ENCODE measurements at regions not wholly inside any gene's neighbourhood (a gene's known extent, or its start where the extent isn't known, plus 50 kb on each side); places are given as distances from the start of the nearest gene placed in this dataset.

- no peaks in the 10 kb centered on the region for H3K27me3 ChIP-seq (ENCODE audit: control insufficient read depth, insufficient read depth, low read length)
- no peaks in the 10 kb centered on the region for H3K4me1 ChIP-seq (ENCODE audit: control insufficient read depth, insufficient read depth, low read length)
- no peak overlapping the region for H3K27ac ChIP-seq (ENCODE audit: low read depth, low read length)
- no peak overlapping the region for H3K9ac ChIP-seq (ENCODE audit: low read length)
- H3K36me3 ChIP-seq (ENCODE audit: control insufficient read depth, insufficient read depth, low read length) = no peaks in the 10 kb centered on the region
- no peaks in the 10 kb centered on the region for H3K9me3 ChIP-seq (ENCODE audit: control insufficient read depth, insufficient read depth, low read depth, low read length)
- H3K4me3 ChIP-seq (ENCODE audit: low read depth, low read length) = no peak overlapping the region
Observed at GRCh38 chr9:108569624-108570023, 286.2 kb downstream of the ACTL7B start.

- H3K36me3 ChIP-seq (ENCODE audit: control insufficient read depth, insufficient read depth, low read length) = no peaks in the 10 kb centered on the region
- H3K9ac ChIP-seq (ENCODE audit: low read length) = no peak overlapping the region
- H3K4me1 ChIP-seq (ENCODE audit: control insufficient read depth, insufficient read depth, low read length) = no peaks in the 10 kb centered on the region
- H3K9me3 ChIP-seq (ENCODE audit: control insufficient read depth, insufficient read depth, low read depth, low read length) = no peaks in the 10 kb centered on the region
- no peak overlapping the region for H3K4me3 ChIP-seq (ENCODE audit: low read depth, low read length)
- no peaks in the 10 kb centered on the region for H3K27me3 ChIP-seq (ENCODE audit: control insufficient read depth, insufficient read depth, low read length)
- H3K27ac ChIP-seq (ENCODE audit: low read depth, low read length) = no peak overlapping the region
Observed at GRCh38 chr9:108568093-108568492, 287.7 kb downstream of the ACTL7B start.

GRCh38 chr9:108567571-108567970 is 288.2 kb downstream of the ACTL7B start:
- H3K27ac ChIP-seq (ENCODE audit: low read depth, low read length) = no peak overlapping the region

GRCh38 chr9:108565651-108566378 is 290.0 kb downstream of the ACTL7B start:
- no peaks in the 10 kb centered on the region for H3K4me1 ChIP-seq (ENCODE audit: control insufficient read depth, insufficient read depth, low read length)
- H3K27ac ChIP-seq (ENCODE audit: low read depth, low read length) = no peak overlapping the region
- no peaks in the 10 kb centered on the region for H3K27me3 ChIP-seq (ENCODE audit: control insufficient read depth, insufficient read depth, low read length)
- no peak overlapping the region for H3K4me3 ChIP-seq (ENCODE audit: low read depth, low read length)
- no peak overlapping the region for H3K9ac ChIP-seq (ENCODE audit: low read length)
- no peaks in the 10 kb centered on the region for H3K36me3 ChIP-seq (ENCODE audit: control insufficient read depth, insufficient read depth, low read length)
- no peaks in the 10 kb centered on the region for H3K9me3 ChIP-seq (ENCODE audit: control insufficient read depth, insufficient read depth, low read depth, low read length)

More at GRCh38 chr9:108567571-108567970, 288.2 kb downstream of the ACTL7B start:
- Histone ChIP-seq H3K9ac (ENCODE audit: low read length) (no peak overlapping the region), H3K4me1 (ENCODE audit: control insufficient read depth, insufficient read depth, low read length) (no peaks in the 10 kb centered on the region), H3K4me3 (ENCODE audit: low read depth, low read length) (no peak overlapping the region), H3K9me3 (ENCODE audit: control insufficient read depth, insufficient read depth, low read depth, low read length) (no peaks in the 10 kb centered on the region), H3K36me3 (ENCODE audit: control insufficient read depth, insufficient read depth, low read length) (no peaks in the 10 kb centered on the region), H3K27me3 (ENCODE audit: control insufficient read depth, insufficient read depth, low read length) (no peaks in the 10 kb centered on the region)

GRCh38 chr9:108562176-108562575 is 293.6 kb downstream of the ACTL7B start:
- Histone ChIP-seq H3K36me3 (ENCODE audit: control insufficient read depth, insufficient read depth, low read length) (no peaks in the 10 kb centered on the region), H3K9me3 (ENCODE audit: control insufficient read depth, insufficient read depth, low read depth, low read length) (no peaks in the 10 kb centered on the region), H3K4me1 (ENCODE audit: control insufficient read depth, insufficient read depth, low read length) (no peaks in the 10 kb centered on the region), H3K4me3 (ENCODE audit: low read depth, low read length) (no peak overlapping the region), H3K27me3 (ENCODE audit: control insufficient read depth, insufficient read depth, low read length) (no peaks in the 10 kb centered on the region), H3K9ac (ENCODE audit: low read length) (no peak overlapping the region), H3K27ac (ENCODE audit: low read depth, low read length) (no peak overlapping the region)

GRCh38 chr9:108559432-108559831 is 296.4 kb downstream of the ACTL7B start:
- Histone ChIP-seq H3K27ac (ENCODE audit: low read depth, low read length) (no peak overlapping the region), H3K9me3 (ENCODE audit: control insufficient read depth, insufficient read depth, low read depth, low read length) (no peaks in the 10 kb centered on the region), H3K9ac (ENCODE audit: low read length) (no peak overlapping the region), H3K27me3 (ENCODE audit: control insufficient read depth, insufficient read depth, low read length) (no peaks in the 10 kb centered on the region), H3K36me3 (ENCODE audit: control insufficient read depth, insufficient read depth, low read length) (no peaks in the 10 kb centered on the region), H3K4me1 (ENCODE audit: control insufficient read depth, insufficient read depth, low read length) (no peaks in the 10 kb centered on the region), H3K4me3 (ENCODE audit: low read depth, low read length) (no peak overlapping the region)

- Histone ChIP-seq H3K4me1 (ENCODE audit: control insufficient read depth, insufficient read depth, low read length) (peaks cover 6% of the 10 kb centered on the region; the same call in 1 of the 2 replicates), H3K27ac (ENCODE audit: low read depth, low read length) (no peak overlapping the region), H3K9ac (ENCODE audit: low read length) (no peak overlapping the region), H3K27me3 (ENCODE audit: control insufficient read depth, insufficient read depth, low read length) (no peaks in the 10 kb centered on the region), H3K4me3 (ENCODE audit: low read depth, low read length) (no peak overlapping the region), H3K9me3 (ENCODE audit: control insufficient read depth, insufficient read depth, low read depth, low read length) (no peaks in the 10 kb centered on the region), H3K36me3 (ENCODE audit: control insufficient read depth, insufficient read depth, low read length) (no peaks in the 10 kb centered on the region)
Observed at GRCh38 chr9:108554831-108555230, 301.0 kb downstream of the ACTL7B start.

GRCh38 chr9:108553111-108553635 is 302.6 kb downstream of the ACTL7B start:
- no peaks in the 10 kb centered on the region for H3K36me3 ChIP-seq (ENCODE audit: control insufficient read depth, insufficient read depth, low read length)
- H3K9me3 ChIP-seq (ENCODE audit: control insufficient read depth, insufficient read depth, low read depth, low read length) = no peaks in the 10 kb centered on the region
- H3K27ac ChIP-seq (ENCODE audit: low read depth, low read length) = no peak overlapping the region
- no peak overlapping the region for H3K4me3 ChIP-seq (ENCODE audit: low read depth, low read length)
- H3K4me1 ChIP-seq (ENCODE audit: control insufficient read depth, insufficient read depth, low read length) = peaks cover 8% of the 10 kb centered on the region; the same call in 1 of the 2 replicates
- H3K27me3 ChIP-seq (ENCODE audit: control insufficient read depth, insufficient read depth, low read length) = no peaks in the 10 kb centered on the region
- no peak overlapping the region for H3K9ac ChIP-seq (ENCODE audit: low read length)

GRCh38 chr9:108552459-108553040 is 303.2 kb downstream of the ACTL7B start:
- no peak overlapping the region for H3K9ac ChIP-seq (ENCODE audit: low read length)
- H3K27ac ChIP-seq (ENCODE audit: low read depth, low read length) = no peak overlapping the region
- H3K36me3 ChIP-seq (ENCODE audit: control insufficient read depth, insufficient read depth, low read length) = no peaks in the 10 kb centered on the region
- H3K4me1 ChIP-seq (ENCODE audit: control insufficient read depth, insufficient read depth, low read length) = peaks cover 8% of the 10 kb centered on the region; the same call in 1 of the 2 replicates
- H3K27me3 ChIP-seq (ENCODE audit: control insufficient read depth, insufficient read depth, low read length) = no peaks in the 10 kb centered on the region
- no peaks in the 10 kb centered on the region for H3K9me3 ChIP-seq (ENCODE audit: control insufficient read depth, insufficient read depth, low read depth, low read length)
- no peak overlapping the region for H3K4me3 ChIP-seq (ENCODE audit: low read depth, low read length)

GRCh38 chr9:108551030-108551841 is 304.6 kb downstream of the ACTL7B start:
- no peaks in the 10 kb centered on the region for H3K9me3 ChIP-seq (ENCODE audit: control insufficient read depth, insufficient read depth, low read depth, low read length)
- H3K4me1 ChIP-seq (ENCODE audit: control insufficient read depth, insufficient read depth, low read length) = peaks cover 8% of the 10 kb centered on the region; the same call in 1 of the 2 replicates
- H3K4me3 ChIP-seq (ENCODE audit: low read depth, low read length) = no peak overlapping the region
- H3K27ac ChIP-seq (ENCODE audit: low read depth, low read length) = no peak overlapping the region
- no peaks in the 10 kb centered on the region for H3K36me3 ChIP-seq (ENCODE audit: control insufficient read depth, insufficient read depth, low read length)
- no peak overlapping the region for H3K9ac ChIP-seq (ENCODE audit: low read length)
- no peaks in the 10 kb centered on the region for H3K27me3 ChIP-seq (ENCODE audit: control insufficient read depth, insufficient read depth, low read length)

GRCh38 chr9:108550106-108550505 is 305.7 kb downstream of the ACTL7B start:
- Histone ChIP-seq H3K4me1 (ENCODE audit: control insufficient read depth, insufficient read depth, low read length) (peaks cover 8% of the 10 kb centered on the region; the same call in 1 of the 2 replicates), H3K9ac (ENCODE audit: low read length) (no peak overlapping the region), H3K36me3 (ENCODE audit: control insufficient read depth, insufficient read depth, low read length) (no peaks in the 10 kb centered on the region), H3K4me3 (ENCODE audit: low read depth, low read length) (no peak overlapping the region), H3K9me3 (ENCODE audit: control insufficient read depth, insufficient read depth, low read depth, low read length) (no peaks in the 10 kb centered on the region), H3K27me3 (ENCODE audit: control insufficient read depth, insufficient read depth, low read length) (no peaks in the 10 kb centered on the region), H3K27ac (ENCODE audit: low read depth, low read length) (no peak overlapping the region)

Measured in HUES6 (cell line).